ENCODE measurements at regions not wholly inside any gene's neighbourhood (a gene's known extent, or its start where the extent isn't known, plus 50 kb on each side); places are given as distances from the start of the nearest gene placed in this dataset.

GRCh38 chr2:95539836-95540235, 52.0 kb upstream of the TRIM43 start:
- WGBS (ENCODE audit: insufficient coverage, insufficient replicate concordance, low lambda C conversion rate, missing lambda C conversion rate) = 0% methylated on average over 2 of the region's 2 CpGs
- no TSS peak for BruUV-seq (replicated peaks)
- TF ChIP-seq PML (IDR thresholded peaks at IDR 0.05; ENCODE audit: low read length) (0 out of 2 replicates have a peak, but pooled peaks have one; percentile 55), MEF2B (IDR thresholded peaks at IDR 0.05; ENCODE audit: partially characterized antibody, poor library complexity, severe bottlenecking) (peak; percentile 56), EED (IDR thresholded peaks at IDR 0.05; ENCODE audit: low read depth) (peak; percentile 66; the same call in 1 of the 2 replicates), MTA3 (IDR thresholded peaks at IDR 0.05; ENCODE audit: borderline replicate concordance, low read length) (peak; percentile 91; the same call in 1 of the 2 replicates), ZBED1 (IDR thresholded peaks at IDR 0.05; ENCODE audit: borderline replicate concordance) (peak; percentile 50; the same call in 1 of the 2 replicates), RAD21 (IDR thresholded peaks at IDR 0.05; ENCODE audit: insufficient read depth, low read depth, low read length) (no peak), NRF1 (conservative IDR thresholded peaks at IDR 0.05; ENCODE audit: low read depth, low read length) (no peak), CREB1 (IDR thresholded peaks at IDR 0.05; ENCODE audit: low read depth) (0 out of 2 replicates have a peak, but pooled peaks have one; percentile 27), FOXM1 (IDR thresholded peaks at IDR 0.05; ENCODE audit: low read depth, low read length) (peak; percentile 77), BACH1 (IDR thresholded peaks at IDR 0.05; ENCODE audit: borderline replicate concordance) (peak; percentile 50; the same call in 1 of the 2 replicates), ZNF24 (IDR thresholded peaks at IDR 0.05) (0 out of 2 replicates have a peak, but pooled peaks have one; percentile 8), BHLHE40 (IDR thresholded peaks at IDR 0.05; ENCODE audit: borderline replicate concordance in 1 of 2, low read depth in 2 of 2, low read length in 1 of 2) (0 out of 4 replicates have a peak, but pooled peaks of 1 of the 2 experiments have one; percentile 13), FOXK2 (IDR thresholded peaks at IDR 0.05) (no peak), NFYA (IDR thresholded peaks at IDR 0.05; ENCODE audit: borderline replicate concordance, low read depth, low read length) (no peak), NBN (IDR thresholded peaks at IDR 0.05) (peak; percentile 71; the same call in 1 of the 2 replicates), MXI1 (IDR thresholded peaks at IDR 0.05; ENCODE audit: low read depth, low read length) (0 out of 2 replicates have a peak, but pooled peaks have one; percentile 19), CREM (IDR thresholded peaks at IDR 0.05; ENCODE audit: low read depth) (peak; percentile 55; the same call in 1 of the 2 replicates), MTA2 (IDR thresholded peaks at IDR 0.05; ENCODE audit: low read depth) (peak; percentile 78), ETV6 (conservative IDR thresholded peaks at IDR 0.05 in 1 of 2, IDR thresholded peaks at IDR 0.05 in 1 of 2; ENCODE audit: borderline replicate concordance in 1 of 2, low read depth in 1 of 2) (peak in 1 of 2 experiments; percentile 44; a peak in 1 of 4 replicates), RUNX3 (IDR thresholded peaks at IDR 0.05; ENCODE audit: low read length) (peak; percentile 83), CBX5 (IDR thresholded peaks at IDR 0.05; ENCODE audit: low read depth) (0 out of 2 replicates have a peak, but pooled peaks have one; percentile 53)
- TF ChIP-seq, protein P1, sequence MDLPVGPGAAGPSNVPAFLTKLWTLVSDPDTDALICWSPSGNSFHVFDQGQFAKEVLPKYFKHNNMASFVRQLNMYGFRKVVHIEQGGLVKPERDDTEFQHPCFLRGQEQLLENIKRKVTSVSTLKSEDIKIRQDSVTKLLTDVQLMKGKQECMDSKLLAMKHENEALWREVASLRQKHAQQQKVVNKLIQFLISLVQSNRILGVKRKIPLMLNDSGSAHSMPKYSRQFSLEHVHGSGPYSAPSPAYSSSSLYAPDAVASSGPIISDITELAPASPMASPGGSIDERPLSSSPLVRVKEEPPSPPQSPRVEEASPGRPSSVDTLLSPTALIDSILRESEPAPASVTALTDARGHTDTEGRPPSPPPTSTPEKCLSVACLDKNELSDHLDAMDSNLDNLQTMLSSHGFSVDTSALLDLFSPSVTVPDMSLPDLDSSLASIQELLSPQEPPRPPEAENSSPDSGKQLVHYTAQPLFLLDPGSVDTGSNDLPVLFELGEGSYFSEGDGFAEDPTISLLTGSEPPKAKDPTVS (IDR thresholded peaks at IDR 0.05; ENCODE audit: low read depth, low read length) = no peak
- TF ChIP-seq, protein P2, sequence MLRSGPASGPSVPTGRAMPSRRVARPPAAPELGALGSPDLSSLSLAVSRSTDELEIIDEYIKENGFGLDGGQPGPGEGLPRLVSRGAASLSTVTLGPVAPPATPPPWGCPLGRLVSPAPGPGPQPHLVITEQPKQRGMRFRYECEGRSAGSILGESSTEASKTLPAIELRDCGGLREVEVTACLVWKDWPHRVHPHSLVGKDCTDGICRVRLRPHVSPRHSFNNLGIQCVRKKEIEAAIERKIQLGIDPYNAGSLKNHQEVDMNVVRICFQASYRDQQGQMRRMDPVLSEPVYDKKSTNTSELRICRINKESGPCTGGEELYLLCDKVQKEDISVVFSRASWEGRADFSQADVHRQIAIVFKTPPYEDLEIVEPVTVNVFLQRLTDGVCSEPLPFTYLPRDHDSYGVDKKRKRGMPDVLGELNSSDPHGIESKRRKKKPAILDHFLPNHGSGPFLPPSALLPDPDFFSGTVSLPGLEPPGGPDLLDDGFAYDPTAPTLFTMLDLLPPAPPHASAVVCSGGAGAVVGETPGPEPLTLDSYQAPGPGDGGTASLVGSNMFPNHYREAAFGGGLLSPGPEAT (IDR thresholded peaks at IDR 0.05; ENCODE audit: low read depth) = peak; percentile 86; the same call in 1 of the 2 replicates

More at GRCh38 chr2:95539836-95540235, 52.0 kb upstream of the TRIM43 start:
- Histone ChIP-seq H3K79me2 (ENCODE audit: control insufficient read depth, insufficient read depth, low read length) (no peaks in the 10 kb centered on the region), H3K9ac (ENCODE audit: control insufficient read depth, insufficient read depth, low read length) (no peak overlapping the region; the same call in 1 of the 2 replicates), H3K36me3 (ENCODE audit: control insufficient read depth in 2 of 2, insufficient read depth in 2 of 2, low read length in 1 of 2) (no peaks in the 10 kb centered on the region), H4K20me1 (ENCODE audit: control insufficient read depth, insufficient read depth) (no peaks in the 10 kb centered on the region), H3K27me3 (replicated peaks in 1 of 2; ENCODE audit: control insufficient read depth in 2 of 2, insufficient read depth in 2 of 2, low read length in 1 of 2) (no peaks in the 10 kb centered on the region), H3K27ac (ENCODE audit: control insufficient read depth, insufficient read depth) (peak overlapping the region; percentile 91), H2AFZ (ENCODE audit: control insufficient read depth, low read depth, low read length) (peak overlapping the region; percentile 65), H3K4me3 (no peak overlapping the region), H3K4me2 (ENCODE audit: control insufficient read depth, insufficient read depth) (peak overlapping the region; percentile 87), H3K9me3 (replicated peaks; ENCODE audit: control insufficient read depth, insufficient read depth, low read length) (no peaks in the 10 kb centered on the region), H3K4me1 (ENCODE audit: control insufficient read depth, insufficient read depth, low read length) (peaks cover 14% of the 10 kb centered on the region; the same call in 1 of the 2 replicates)
- peak; percentile 82 for DNase-seq (ENCODE audit: low read depth, low spot score)
- in situ Hi-C loops (cut with MboI) (no loop called here), intact Hi-C loops (cut with micrococcal nuclease; ENCODE audit: unreplicated experiment) (no loop called here)
- peak; percentile 72 for ATAC-seq
- CTCF ChIA-PET = no interaction called here
- RAD21 ChIA-PET (ENCODE audit: unreplicated experiment) = no interaction called here
- POLR2A ChIA-PET = no interaction called here
- peak; percentile 98 for FAIRE-seq
- SMC1A ChIA-PET (ENCODE audit: uncharacterized antibody, unreplicated experiment) = no interaction called here
